ENCODE measurements at regions not wholly inside any gene's neighbourhood (a gene's known extent, or its start where the extent isn't known, plus 50 kb on each side); places are given as distances from the start of the nearest gene placed in this dataset.

GRCh38 chr9:2288309-2288708, 273.2 kb downstream of the SMARCA2 start:
- H3K4me3 ChIP-seq (ENCODE audit: low read depth, low read length) = no peak overlapping the region
- DNase-seq (ENCODE audit: low read depth) = no peak
- no peak for TF ChIP-seq CTCF (IDR thresholded peaks at IDR 0.05; ENCODE audit: insufficient read depth, low read length)

GRCh38 chr9:2289263-2289662, 274.1 kb downstream of the SMARCA2 start:
- no peak overlapping the region for H3K4me3 ChIP-seq (ENCODE audit: low read depth, low read length)
- no peak for TF ChIP-seq CTCF (IDR thresholded peaks at IDR 0.05; ENCODE audit: insufficient read depth, low read length)
- DNase-seq (ENCODE audit: low read depth) = no peak

- no peak overlapping the region for H3K4me3 ChIP-seq (ENCODE audit: low read depth, low read length)
- no peak for TF ChIP-seq CTCF (IDR thresholded peaks at IDR 0.05; ENCODE audit: insufficient read depth, low read length)
- DNase-seq (ENCODE audit: low read depth) = no peak
Observed at GRCh38 chr9:2290382-2290781, 275.2 kb downstream of the SMARCA2 start.

- TF ChIP-seq CTCF (IDR thresholded peaks at IDR 0.05; ENCODE audit: insufficient read depth, low read length) = no peak
- no peak overlapping the region for H3K4me3 ChIP-seq (ENCODE audit: low read depth, low read length)
Observed at GRCh38 chr9:2291980-2292704, 277.0 kb downstream of the SMARCA2 start.

GRCh38 chr9:2292733-2293132, 277.6 kb downstream of the SMARCA2 start:
- TF ChIP-seq CTCF (IDR thresholded peaks at IDR 0.05; ENCODE audit: insufficient read depth, low read length) = no peak
- no peak overlapping the region for H3K4me3 ChIP-seq (ENCODE audit: low read depth, low read length)
- DNase-seq (ENCODE audit: low read depth) = no peak

More at GRCh38 chr9:2291980-2292704, 277.0 kb downstream of the SMARCA2 start:
- DNase-seq (ENCODE audit: low read depth) = peak; percentile 55

- peak; percentile 44 for DNase-seq (ENCODE audit: low read depth)
- TF ChIP-seq CTCF (IDR thresholded peaks at IDR 0.05; ENCODE audit: insufficient read depth, low read length) = no peak
Observed at GRCh38 chr9:2297771-2298170, 282.6 kb downstream of the SMARCA2 start.

GRCh38 chr9:2298217-2298616, 283.1 kb downstream of the SMARCA2 start:
- TF ChIP-seq CTCF (IDR thresholded peaks at IDR 0.05; ENCODE audit: insufficient read depth, low read length) = no peak
- DNase-seq (ENCODE audit: low read depth) = no peak
- no peak overlapping the region for H3K4me3 ChIP-seq (ENCODE audit: low read depth, low read length)

More at GRCh38 chr9:2297771-2298170, 282.6 kb downstream of the SMARCA2 start:
- no peak overlapping the region for H3K4me3 ChIP-seq (ENCODE audit: low read depth, low read length)
